ENCODE measurements at regions not wholly inside any gene's neighbourhood (a gene's known extent, or its start where the extent isn't known, plus 50 kb on each side); places are given as distances from the start of the nearest gene placed in this dataset.

DNA sequence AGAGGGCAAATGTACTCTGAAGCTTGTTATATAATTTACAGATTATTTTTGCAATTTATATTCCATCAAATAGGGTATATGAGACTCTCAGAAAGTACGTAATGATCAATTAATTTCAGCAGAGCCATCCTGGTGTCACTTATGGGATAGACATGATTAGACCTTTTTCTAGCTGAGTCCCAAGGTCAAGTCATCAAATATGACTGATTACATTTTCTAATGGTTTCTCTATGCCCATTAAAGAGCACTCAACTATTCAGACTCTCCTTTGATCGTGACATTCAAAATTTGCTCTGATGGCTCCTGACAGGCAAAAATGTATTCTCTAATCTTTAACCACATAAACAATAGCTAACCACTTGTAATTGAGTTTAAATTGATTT is 469.2 kb downstream of the COG6 start:
- DNase-seq: no peak

DNA sequence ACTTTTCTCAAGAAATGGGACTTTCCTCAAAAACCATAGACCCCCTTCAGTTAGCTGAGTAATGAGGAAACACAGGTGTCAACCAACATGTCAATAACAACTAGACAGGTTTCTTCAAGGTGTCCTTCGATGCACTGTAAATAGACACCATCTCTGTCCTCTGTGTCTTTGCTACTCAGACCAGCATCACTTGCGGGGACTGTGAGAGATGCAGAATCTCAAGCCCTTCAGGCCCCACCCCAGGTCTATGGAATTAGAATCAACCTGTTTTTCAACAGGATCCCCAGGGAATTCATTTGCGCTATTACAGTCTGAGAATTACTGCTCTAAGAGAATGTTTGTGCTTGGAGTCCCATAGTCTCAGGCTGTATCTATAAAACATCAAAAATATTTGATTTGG is 469.9 kb downstream of the COG6 start:
- DNase-seq: no peak

DNA sequence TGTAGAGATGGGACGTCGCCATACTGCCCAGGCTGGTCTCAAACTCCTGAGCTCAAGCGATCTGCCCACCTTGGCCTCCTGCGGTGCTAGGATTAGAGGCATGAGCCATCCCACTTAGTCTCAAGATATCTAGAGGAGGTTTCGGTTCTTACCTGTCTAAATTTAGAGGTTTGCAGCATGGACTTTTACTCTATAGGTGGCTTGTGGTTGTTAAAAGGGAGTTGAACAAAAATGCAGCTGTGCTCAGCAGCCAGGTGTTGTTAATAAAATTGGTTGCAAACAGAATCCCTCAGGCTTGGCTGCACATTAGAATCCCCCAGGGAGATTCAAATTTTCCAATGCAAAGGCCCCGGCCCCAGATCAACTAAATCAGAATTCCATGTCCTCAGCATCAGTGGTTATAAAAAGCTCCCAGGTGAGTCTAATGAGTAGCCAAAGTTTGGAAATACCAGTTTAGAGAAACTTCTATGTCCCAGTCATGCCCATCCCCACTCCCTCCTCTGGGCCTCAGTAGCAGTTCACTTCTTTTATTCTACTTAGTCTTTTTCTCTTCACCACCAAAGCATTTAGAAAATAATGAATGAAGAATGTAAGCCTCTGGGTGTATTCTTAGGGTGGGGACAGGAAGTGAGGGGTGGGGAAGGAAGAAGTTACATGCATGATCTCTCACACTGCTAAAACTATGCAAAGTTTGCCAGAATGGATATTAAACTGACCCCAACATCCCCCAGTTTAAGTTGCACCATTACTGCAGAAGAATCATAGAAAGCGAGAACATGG is 471.0 kb downstream of the COG6 start:
- no peak for DNase-seq

GRCh38 chr13:40127476-40127875 is 472.0 kb downstream of the COG6 start:
- no peak for DNase-seq

DNA sequence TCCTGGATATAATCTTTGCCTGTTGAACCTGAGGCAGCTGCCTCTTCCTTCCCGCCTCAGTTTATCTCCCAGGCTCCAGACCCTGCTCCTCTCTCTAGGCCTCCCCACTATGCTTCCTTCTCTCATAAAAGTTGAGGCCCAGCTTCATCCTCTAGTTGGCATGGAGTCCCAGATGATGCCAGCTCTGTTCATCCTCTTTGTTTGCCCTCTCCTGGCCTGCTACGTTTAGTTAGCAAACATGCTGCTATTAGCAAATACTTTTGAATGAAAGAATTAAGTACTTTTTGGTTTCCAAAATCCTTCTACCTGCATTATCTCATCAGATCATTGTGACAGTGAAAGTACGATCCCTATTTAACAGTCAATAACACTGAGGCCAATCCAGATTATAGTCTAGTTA is 472.5 kb downstream of the COG6 start:
- DNase-seq: no peak

DNA sequence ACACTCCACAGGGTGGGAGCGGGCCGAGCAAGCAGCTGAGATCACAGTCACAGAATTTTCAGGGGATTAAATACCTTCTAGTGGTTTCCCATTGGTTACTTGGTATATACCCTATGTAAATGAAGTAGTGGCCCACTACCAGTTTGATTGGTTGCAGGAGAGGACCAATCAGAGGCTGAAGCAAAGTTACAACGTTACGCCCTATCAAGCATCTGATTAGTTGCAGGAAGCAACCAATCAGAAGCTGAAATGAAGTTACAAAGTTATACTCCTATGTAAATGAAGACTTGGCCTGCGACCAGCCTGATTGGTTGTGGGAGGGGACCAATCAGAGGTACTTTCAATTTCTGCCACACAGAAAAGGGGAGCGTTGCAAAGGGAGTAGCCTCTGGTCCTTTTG is 474.0 kb downstream of the COG6 start:
- DNase-seq: no peak

GRCh38 chr13:40130871-40131636 is 475.6 kb downstream of the COG6 start:
- no peak for DNase-seq

DNA sequence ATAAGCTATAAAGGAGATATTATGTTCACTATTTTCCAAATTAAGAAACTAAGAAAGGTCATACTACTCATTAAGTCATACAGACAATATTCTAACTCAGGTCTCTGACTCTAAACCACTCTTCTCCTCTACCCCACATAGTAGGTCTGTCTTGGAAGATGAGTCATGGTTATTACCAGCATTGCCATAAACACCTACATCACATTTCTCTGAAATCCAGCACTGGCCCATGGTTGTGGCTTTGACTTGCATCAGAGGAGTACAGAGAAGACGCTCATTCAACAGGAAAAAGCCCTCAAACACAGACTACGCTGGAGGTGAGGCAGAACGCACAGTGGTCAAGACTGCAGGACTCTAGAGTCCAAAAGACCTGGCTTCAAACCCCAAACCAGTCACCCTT is 476.8 kb downstream of the COG6 start:
- no peak for DNase-seq

DNA sequence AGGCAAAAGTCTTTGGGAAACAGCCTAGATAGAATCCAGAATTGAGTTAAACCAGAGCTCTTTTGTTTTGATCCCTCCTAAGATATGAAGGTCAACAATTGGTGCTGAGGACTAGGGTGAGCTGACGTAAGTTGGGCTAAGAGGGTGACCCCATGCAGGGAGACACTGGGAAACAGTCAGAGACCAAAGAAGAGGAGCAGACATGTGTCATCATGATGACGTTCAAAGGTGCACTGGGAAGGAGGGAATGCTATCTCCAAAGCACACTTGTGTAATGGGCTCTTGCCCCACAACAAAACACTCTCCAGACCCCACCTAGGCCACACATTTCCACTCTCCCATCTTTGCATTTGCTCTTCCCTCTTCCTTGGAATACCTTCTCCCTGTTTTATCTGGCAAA is 481.4 kb downstream of the COG6 start:
- no peak for DNase-seq

DNA sequence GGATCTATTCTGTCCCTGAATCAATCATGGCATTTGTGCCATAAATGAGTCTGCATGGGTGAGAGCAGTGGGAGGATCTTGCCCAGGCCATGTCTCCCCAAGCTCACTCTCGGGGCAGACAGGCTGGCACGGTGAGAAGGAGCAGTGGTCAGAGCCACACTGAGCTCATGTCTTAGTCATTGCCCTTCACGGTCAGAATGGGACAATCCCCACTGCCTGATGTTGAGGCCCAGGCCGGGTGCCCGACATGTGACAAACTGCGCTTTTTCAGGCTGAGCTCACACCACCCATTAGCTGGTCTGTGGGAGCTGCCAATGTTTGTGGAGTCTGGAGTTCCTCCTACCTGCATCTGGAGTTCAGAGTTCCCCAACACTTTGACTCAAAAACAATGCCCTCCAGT is 481.9 kb downstream of the COG6 start:
- no peak for DNase-seq

DNA sequence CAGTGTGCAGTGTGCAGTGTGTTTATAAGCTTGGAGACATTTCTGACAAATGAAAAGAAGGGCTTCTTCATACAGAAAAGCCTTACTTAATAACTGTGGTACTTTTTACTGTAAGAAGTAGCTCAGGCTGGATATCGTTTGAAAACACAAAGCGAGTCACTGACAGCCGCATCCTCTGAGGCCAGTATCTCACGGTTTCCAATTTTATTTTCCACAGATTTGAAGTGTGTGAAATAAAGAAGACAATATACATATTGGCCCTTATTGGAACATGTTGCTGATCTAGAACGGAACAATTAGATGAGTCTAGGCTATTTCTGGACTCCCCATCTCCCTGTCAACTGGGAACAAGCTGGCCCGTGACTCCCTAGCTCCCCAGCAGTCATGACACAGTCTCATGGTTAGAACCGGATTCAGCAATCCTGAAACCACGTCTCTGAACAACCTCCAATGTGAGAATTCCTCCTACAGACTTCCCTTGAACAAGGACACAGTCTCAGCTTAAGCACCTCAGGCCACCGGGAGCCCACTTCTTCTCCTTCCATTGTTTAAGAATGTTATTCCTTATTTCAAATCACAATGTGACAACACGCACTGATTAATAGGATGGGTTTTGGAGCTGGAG is 484.5 kb downstream of the COG6 start:
- no peak for DNase-seq

DNA sequence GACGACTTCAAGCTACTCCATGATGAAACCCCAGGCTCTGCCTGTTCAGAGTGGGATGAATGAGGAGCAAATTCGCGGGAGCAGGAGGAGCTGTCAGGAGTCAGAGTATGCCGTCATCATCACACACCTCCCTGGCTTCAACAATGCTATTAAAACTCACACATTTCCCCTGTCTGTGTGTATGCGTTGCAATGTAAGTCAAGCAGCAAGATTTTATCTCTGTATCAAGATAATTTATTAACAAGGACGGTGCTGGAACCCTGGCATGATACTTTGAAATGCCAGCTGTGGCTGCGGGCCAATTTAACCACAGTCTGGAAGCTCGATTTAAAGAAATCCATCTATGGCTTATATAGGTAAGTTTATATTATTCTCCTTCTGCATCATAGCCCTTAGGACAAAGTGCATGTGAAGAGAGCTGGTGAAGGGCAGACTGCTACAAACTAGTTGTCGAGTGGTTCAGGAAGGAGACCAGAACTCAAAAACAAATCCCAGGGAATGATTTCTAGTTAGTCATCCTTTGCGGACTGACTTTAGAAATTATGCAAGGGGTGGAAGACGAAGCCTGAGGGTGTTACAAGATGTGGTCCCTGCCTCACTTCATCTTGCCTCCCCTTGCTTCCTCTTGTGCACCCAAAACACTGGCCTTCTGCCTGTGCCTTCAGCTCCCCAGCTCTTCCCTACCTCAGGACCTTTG is 486.5 kb downstream of the COG6 start:
- DNase-seq: no peak

- no peak for DNase-seq
Measured at GRCh38 chr13:40143106-40143505, 487.6 kb downstream of the COG6 start.

GRCh38 chr13:40143559-40143958 is 488.1 kb downstream of the COG6 start:
- DNase-seq: no peak

DNA sequence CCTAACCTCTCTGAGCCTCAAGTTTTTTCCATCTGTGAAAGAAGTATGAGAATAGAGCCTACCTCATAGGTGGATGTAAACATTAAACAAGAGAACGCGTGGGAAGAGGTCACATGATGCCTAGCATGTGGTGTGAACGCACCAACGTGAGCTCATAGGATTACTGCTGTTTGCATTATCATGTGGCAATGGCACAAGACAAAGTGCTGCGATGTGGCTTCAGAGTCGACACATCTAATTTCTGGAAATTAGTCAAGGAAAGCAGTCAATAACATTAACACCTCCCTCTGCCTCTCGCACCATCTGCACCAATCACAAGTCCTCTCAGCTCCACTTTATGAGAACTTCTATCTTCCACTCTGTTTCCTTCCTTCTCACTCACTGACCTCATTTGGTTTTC is 489.7 kb downstream of the COG6 start:
- no peak for DNase-seq

- no peak for DNase-seq
Measured at GRCh38 chr13:40146063-40146462, 490.6 kb downstream of the COG6 start.

DNA sequence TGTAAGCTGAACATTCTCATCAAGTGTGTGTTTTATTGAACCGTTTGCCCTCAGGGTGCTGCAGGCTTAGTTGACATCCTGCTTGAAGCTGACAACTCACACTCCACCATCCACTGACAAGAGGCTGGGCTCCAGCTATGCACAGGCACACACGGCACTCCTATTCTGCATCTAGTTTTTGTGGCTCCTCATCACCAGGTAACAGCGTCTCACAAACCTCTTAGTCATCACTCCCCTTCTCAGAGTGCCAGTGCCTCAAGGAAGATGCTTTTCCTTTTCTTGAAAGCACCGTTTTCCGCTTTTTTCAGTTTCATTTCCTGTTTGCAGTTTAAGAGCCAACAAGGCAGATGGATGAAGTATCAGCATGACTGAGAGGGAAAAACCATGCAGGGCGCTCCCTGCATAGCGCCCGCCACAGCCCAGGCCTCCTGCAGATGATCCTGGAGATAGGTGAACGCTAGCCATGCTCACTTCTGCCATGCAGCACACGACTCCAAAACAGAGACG is 491.2 kb downstream of the COG6 start:
- peak; percentile 36 for DNase-seq

GRCh38 chr13:40148101-40148500 is 492.6 kb downstream of the COG6 start:
- peak; percentile 49 for DNase-seq

DNA sequence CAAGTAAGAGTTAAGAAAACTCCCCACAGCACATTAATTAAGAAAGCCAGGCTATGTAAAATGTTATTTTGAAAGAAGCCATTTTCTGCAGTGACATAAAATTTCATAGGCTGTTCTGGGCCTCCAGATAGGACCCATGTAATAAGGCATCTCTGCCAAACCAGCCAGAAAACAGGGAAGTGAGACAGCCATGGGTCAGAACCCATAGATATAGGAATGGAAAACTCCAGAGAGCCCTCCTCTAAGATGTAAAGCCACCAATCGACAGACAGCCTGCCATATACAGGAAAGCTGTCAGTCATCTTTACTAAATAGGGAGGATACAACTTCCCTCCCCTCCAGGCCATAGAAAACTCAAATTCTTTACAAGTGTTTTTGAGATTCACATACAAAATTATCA is 493.3 kb downstream of the COG6 start:
- DNase-seq: no peak

DNA sequence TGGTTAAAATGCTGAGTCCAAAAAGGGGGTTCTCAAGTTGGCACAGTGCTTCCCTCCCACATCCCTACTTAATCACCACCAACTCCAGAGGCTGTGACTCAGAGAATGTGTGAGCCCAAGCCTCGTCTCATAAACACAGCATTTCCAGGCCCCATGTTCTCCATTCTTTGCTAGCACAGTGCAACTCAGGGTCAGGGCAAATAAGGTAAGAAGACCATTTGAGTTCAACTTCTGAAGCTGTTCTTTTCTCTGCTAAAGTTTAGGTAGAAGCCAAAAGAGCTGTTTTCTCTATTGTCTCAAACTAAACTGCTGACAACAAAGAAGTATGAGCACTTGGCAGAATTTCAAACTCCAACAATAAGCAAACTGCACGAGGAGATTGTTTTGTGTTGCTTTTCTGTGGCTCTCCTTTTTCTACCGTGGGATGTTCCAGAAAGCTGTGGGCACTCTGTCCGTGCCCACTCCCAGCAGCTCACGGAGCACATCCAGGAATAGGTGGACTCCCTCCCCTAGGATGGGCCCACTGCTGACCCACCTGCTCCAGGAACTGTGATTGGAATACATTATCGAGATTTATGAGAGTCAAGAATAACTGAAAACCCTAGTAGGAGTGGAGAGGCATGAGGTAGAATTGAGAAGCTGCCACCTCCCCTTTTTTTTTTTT is 494.3 kb downstream of the COG6 start:
- DNase-seq: no peak

DNA sequence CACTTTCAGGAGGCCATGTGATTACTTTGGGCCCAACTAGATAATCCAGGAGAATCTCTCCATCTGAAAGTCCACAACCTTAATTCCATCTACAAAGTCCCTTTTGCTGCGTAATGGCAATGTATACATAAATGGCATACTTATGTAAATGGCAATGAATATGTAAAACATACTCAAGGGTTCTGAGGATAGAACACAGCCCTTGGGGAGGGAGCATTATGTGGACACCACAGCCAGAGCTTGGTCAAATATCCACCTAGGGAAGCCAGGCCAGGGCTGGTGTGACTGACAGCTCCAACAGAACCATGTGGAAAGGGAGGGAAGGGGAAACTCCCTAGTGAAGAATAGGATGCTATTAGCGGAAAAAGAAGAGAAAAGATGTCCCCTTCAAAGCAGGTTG is 496.2 kb downstream of the COG6 start:
- no peak for DNase-seq

GRCh38 chr13:40152145-40152544 is 496.7 kb downstream of the COG6 start:
- DNase-seq: no peak

DNA sequence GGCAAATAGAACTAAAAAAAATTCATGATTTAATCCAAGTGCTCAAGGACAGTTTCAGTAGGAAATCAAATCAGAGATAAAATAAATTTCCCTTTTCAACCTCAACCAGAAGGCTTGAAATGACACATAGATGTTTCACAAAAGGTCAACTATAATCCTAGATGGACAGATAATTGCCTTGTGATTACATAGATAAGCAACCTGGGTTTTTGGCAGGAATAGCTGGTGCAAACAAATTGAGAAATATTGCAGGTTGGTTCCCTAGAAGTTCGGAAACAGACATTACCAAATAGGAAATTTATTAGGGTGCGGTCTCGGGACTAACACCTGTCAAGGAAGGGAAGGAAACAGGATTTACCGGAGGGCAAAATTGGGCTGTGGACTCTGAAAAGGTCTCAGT is 497.5 kb downstream of the COG6 start:
- no peak for DNase-seq
